ENCODE measurements at regions not wholly inside any gene's neighbourhood (a gene's known extent, or its start where the extent isn't known, plus 50 kb on each side); places are given as distances from the start of the nearest gene placed in this dataset.

DNA sequence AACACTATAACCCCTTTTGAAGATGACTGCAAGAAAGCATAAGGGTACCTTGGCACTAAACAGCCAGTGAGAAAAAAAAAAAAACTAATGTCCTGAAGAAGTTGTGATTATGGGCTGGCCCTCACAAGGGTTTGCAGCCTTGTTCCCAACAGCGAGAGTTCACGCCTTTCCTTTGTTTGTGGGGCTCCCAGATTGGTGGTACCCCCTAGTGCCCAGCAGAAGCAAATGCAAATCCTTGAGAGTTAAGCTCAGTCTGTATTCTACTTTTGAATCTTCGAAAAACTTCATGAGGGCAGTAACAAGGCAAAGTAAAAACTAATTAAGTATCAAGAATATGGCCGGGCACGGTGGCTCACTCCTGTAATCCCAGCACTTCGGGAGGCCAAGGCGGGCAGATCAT lies 238.9 kb upstream of the LMO3 start:
- H3K27me3 ChIP-seq: no peaks in the 10 kb centered on the region
- TF ChIP-seq CTCF (IDR thresholded peaks at IDR 0.05): no peak
- no peak for TF ChIP-seq POLR2A (IDR thresholded peaks at IDR 0.05; ENCODE audit: low read depth)
- TF ChIP-seq EP300 (IDR thresholded peaks at IDR 0.05): no peak
- TF ChIP-seq POLR2AphosphoS5 (IDR thresholded peaks at IDR 0.05): no peak
- H3K36me3 ChIP-seq: no peaks in the 10 kb centered on the region
- no peak for DNase-seq (ENCODE audit: extremely low spot score)
- WGBS: 76% methylated on average over 7 of the region's 7 CpGs
- intact Hi-C loops (cut with DNase I): no loop called here
- H3K4me3 ChIP-seq: no peak overlapping the region
- H3K4me1 ChIP-seq: no peaks in the 10 kb centered on the region
- H3K9me3 ChIP-seq: no peaks in the 10 kb centered on the region
- no peak overlapping the region for H3K27ac ChIP-seq (replicated peaks in 1 of 4)

GRCh38 chr12:16833376-16834015 lies 227.5 kb upstream of the LMO3 start:
- no peaks in the 10 kb centered on the region for H3K27me3 ChIP-seq
- no peak overlapping the region for H3K27ac ChIP-seq (replicated peaks in 1 of 4)
- H3K36me3 ChIP-seq: no peaks in the 10 kb centered on the region
- WGBS: 69% methylated on average over 2 of the region's 2 CpGs
- intact Hi-C loops (cut with DNase I): no loop called here
- no peaks in the 10 kb centered on the region for H3K9me3 ChIP-seq
- no peaks in the 10 kb centered on the region for H3K4me1 ChIP-seq
- no peak for DNase-seq (ENCODE audit: extremely low spot score)
- H3K4me3 ChIP-seq: no peak overlapping the region
- TF ChIP-seq CTCF (IDR thresholded peaks at IDR 0.05) (no peak), POLR2A (IDR thresholded peaks at IDR 0.05; ENCODE audit: low read depth) (no peak), POLR2AphosphoS5 (IDR thresholded peaks at IDR 0.05) (no peak), EP300 (IDR thresholded peaks at IDR 0.05) (no peak)

DNA sequence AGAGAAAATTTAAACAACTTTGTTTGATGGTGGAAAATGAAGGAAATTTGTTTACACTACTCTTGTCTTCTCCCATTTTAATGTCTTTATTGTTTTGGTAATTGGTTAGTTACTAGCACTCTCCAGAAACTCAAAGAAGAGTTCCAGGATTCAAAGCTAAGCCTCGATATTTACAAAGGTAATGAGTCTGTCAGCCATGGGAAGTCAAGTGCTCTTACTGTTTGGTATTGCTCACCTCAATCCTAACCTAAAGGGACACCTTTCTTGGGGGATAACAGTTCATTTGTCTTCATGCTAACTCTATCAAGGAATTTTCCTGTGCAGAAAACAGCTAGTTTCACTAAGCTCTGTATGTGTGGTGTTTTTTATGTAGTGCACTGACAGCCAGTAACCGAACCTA lies 222.9 kb upstream of the LMO3 start:
- no peaks in the 10 kb centered on the region for H3K4me1 ChIP-seq
- H3K4me3 ChIP-seq: no peak overlapping the region
- intact Hi-C loops (cut with DNase I): no loop called here
- DNase-seq (ENCODE audit: extremely low spot score): no peak
- H3K9me3 ChIP-seq: no peaks in the 10 kb centered on the region
- H3K36me3 ChIP-seq: no peaks in the 10 kb centered on the region
- WGBS: 45% methylated on average over 2 of the region's 2 CpGs
- no peak for TF ChIP-seq EP300 (IDR thresholded peaks at IDR 0.05)
- TF ChIP-seq POLR2A (IDR thresholded peaks at IDR 0.05; ENCODE audit: low read depth): no peak
- TF ChIP-seq POLR2AphosphoS5 (IDR thresholded peaks at IDR 0.05): no peak
- TF ChIP-seq CTCF (IDR thresholded peaks at IDR 0.05): no peak
- no peak overlapping the region for H3K27ac ChIP-seq (replicated peaks in 1 of 4)
- no peaks in the 10 kb centered on the region for H3K27me3 ChIP-seq

DNA sequence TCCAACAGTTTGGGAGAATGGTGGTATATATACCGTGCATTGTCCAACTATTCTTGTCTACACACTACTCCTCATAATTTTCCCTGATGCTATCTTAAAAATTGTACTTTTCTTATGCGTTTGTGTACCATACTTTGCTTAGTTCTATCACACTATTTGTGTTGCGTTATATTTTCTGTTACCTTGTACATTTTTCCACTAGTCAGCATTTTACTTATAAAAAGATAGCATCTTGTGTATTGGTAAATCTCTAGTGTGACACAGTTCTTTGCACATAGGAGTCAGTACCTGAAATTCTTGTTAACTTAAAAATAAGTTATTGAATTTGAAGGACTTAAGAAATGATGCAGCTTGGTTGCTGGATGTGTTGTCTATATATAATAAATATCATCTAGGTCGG lies 201.8 kb upstream of the LMO3 start:
- Histone ChIP-seq H3K36me3 (no peaks in the 10 kb centered on the region), H3K27me3 (no peaks in the 10 kb centered on the region), H3K4me3 (no peak overlapping the region), H3K27ac (replicated peaks in 1 of 4) (no peak overlapping the region), H3K9me3 (no peaks in the 10 kb centered on the region), H3K4me1 (no peaks in the 10 kb centered on the region)
- 86% methylated on average over 4 of the region's 4 CpGs for WGBS
- no peak for DNase-seq (ENCODE audit: extremely low spot score)
- TF ChIP-seq POLR2A (IDR thresholded peaks at IDR 0.05; ENCODE audit: low read depth): no peak
- TF ChIP-seq EP300 (IDR thresholded peaks at IDR 0.05): no peak
- TF ChIP-seq POLR2AphosphoS5 (IDR thresholded peaks at IDR 0.05): no peak
- no peak for TF ChIP-seq CTCF (IDR thresholded peaks at IDR 0.05)
- intact Hi-C loops (cut with DNase I): no loop called here

- TF ChIP-seq CTCF (IDR thresholded peaks at IDR 0.05) (no peak), EP300 (IDR thresholded peaks at IDR 0.05) (no peak), POLR2AphosphoS5 (IDR thresholded peaks at IDR 0.05) (no peak), POLR2A (IDR thresholded peaks at IDR 0.05; ENCODE audit: low read depth) (no peak)
- Histone ChIP-seq H3K9me3 (no peaks in the 10 kb centered on the region), H3K27me3 (no peaks in the 10 kb centered on the region), H3K4me3 (no peak overlapping the region), H3K27ac (replicated peaks in 1 of 4) (no peak overlapping the region), H3K36me3 (no peaks in the 10 kb centered on the region), H3K4me1 (no peaks in the 10 kb centered on the region)
- intact Hi-C loops (cut with DNase I): no loop called here
- no peak for DNase-seq (ENCODE audit: extremely low spot score)
- WGBS: 42% methylated on average over 1 of the region's 1 CpG
Observed at GRCh38 chr12:16796168-16796567, 190.2 kb upstream of the LMO3 start.
